ENCODE measurements at regions not wholly inside any gene's neighbourhood (a gene's known extent, or its start where the extent isn't known, plus 50 kb on each side); places are given as distances from the start of the nearest gene placed in this dataset.

- peak; percentile 78 for TF ChIP-seq CTCF (conservative IDR thresholded peaks at IDR 0.05)
- no peak for TF ChIP-seq EZH2 (IDR thresholded peaks at IDR 0.05; ENCODE audit: low read depth)
Observed at GRCh38 chr14:34324363-34324795, 137.7 kb downstream of the SPTSSA start.
